Activated CD8-positive, alpha-beta memory T cell treated with anti-CD3 and anti-CD28 coated beads for 36 hours (primary cell): ENCODE measurements at regions not wholly inside any gene's neighbourhood (a gene's known extent, or its start where the extent isn't known, plus 50 kb on each side); places are given as distances from the start of the nearest gene placed in this dataset.

ENCODE experiments used
- CTCF ChIA-PET: fragments of 350-600 bp; sonication (Branson Sonifier 250); formaldehyde crosslinking; loops from one replicate; lab custom pipeline; 2021; ENCODE audit warnings: antibody characterized with exemption; lab: Charles Lee
- POLR2A ChIA-PET: fragments of 350-600 bp; sonication (Branson Sonifier 250); formaldehyde crosslinking; loops from one replicate; lab custom pipeline; 2021; ENCODE audit warnings: antibody characterized with exemption; lab: Charles Lee

DNA sequence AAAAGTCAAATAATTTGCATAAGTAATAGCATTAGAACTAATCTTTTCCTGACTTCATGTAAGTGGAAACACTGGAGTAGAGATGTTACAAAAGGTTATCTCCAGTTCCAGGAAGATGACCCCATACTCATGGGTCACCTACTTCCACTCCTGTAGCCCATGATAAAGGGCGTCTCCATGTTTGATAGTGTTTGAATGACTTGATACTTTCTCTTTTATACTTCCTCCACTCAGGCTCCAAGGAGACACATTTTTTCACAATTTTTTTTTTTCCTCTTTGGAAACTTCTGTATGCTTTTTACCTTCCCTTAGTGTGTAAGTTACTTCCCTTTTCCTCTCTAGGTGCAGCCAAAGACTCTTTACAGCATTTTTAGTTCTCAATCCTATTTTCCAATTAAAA is 382.1 kb upstream of the B3GALT2 start:
- CTCF ChIA-PET = no interaction called here

GRCh38 chr1:193567937-193568336 is 381.5 kb upstream of the B3GALT2 start:
- CTCF ChIA-PET = no interaction called here
- POLR2A ChIA-PET = no interaction called here

More for the DNA sequence above, 382.1 kb upstream of the B3GALT2 start:
- POLR2A ChIA-PET = no interaction called here

GRCh38 chr1:193566735-193567134 is 380.3 kb upstream of the B3GALT2 start:
- POLR2A ChIA-PET = no interaction called here
- CTCF ChIA-PET = no interaction called here

GRCh38 chr1:193565971-193566577 is 379.7 kb upstream of the B3GALT2 start:
- POLR2A ChIA-PET = no interaction called here
- CTCF ChIA-PET = no interaction called here

GRCh38 chr1:193562121-193562520 is 375.7 kb upstream of the B3GALT2 start:
- ChIA-PET CTCF (no interaction called here), POLR2A (no interaction called here)

GRCh38 chr1:193558491-193559028 is 372.1 kb upstream of the B3GALT2 start:
- ChIA-PET CTCF (no interaction called here), POLR2A (no interaction called here)

- POLR2A ChIA-PET = no interaction called here
- CTCF ChIA-PET = no interaction called here
These were observed 369.4 kb upstream of the B3GALT2 start for GRCh38 chr1:193555662-193556441.

GRCh38 chr1:193553564-193553963 is 367.2 kb upstream of the B3GALT2 start:
- POLR2A ChIA-PET = no interaction called here
- CTCF ChIA-PET = no interaction called here

DNA sequence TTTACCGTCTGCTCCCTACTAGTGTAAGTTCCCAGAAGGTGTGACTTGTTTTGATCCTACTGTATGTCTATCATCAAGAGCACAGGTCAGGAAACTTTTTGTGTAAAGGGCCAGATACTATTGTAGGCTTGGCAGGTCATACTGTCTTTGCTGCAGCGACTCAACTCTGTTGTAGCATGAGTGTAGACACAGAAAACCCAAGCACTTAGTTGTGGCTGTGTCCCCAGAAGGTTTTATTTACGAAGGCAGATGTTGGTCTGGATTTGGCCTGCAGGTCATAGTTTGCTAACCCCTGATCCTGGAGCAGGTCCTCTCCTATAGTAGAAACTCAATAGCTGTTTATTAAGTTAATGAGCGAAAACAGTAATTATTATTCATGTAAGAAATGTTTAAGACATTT is 365.9 kb upstream of the B3GALT2 start:
- ChIA-PET CTCF (no interaction called here), POLR2A (no interaction called here)

- ChIA-PET POLR2A (no interaction called here), CTCF (no interaction called here)
These were observed 362.7 kb upstream of the B3GALT2 start for GRCh38 chr1:193549081-193549480.

DNA sequence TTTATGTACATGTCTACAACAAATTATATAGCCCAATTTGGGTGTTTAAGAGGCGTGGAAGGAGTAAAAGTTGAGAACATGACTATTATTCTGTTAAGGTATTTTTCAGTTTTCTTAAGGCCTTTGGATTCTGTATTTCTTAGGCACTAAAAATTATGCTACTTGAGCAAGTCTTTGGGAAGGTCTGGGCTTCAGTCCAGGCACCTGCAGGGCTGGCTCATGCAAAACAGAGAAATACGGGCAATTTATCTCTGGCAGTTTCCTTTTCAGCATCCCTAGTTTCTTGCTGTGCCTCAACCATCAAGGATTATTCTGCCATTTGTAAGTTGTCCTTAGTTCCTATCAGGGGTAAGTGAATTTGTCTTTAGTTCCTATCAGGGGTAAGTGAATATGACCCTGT is 358.8 kb upstream of the B3GALT2 start:
- POLR2A ChIA-PET = no interaction called here
- CTCF ChIA-PET = no interaction called here

- CTCF ChIA-PET = no interaction called here
- POLR2A ChIA-PET = no interaction called here
These were observed 356.8 kb upstream of the B3GALT2 start for GRCh38 chr1:193543259-193543658.

DNA sequence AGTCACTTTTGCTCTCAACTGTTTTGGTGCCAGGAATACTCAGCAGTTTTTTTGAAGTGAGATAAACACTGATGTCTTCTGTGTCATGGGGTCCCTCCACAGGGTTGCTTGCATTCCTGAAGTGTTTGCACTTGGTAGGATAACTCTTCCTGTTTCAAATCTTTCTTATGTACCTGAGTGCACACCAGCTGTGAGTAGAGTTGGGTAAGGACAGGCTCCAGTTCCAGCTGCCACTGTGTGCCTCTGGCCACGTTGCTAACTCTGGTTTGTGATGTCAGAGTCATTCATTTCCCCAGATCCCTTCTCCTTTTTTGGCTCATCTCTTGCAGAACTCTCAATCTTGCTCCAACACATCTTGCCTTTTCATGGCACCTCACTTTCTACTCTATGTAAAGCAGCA is 356.3 kb upstream of the B3GALT2 start:
- CTCF ChIA-PET = no interaction called here
- POLR2A ChIA-PET = no interaction called here

DNA sequence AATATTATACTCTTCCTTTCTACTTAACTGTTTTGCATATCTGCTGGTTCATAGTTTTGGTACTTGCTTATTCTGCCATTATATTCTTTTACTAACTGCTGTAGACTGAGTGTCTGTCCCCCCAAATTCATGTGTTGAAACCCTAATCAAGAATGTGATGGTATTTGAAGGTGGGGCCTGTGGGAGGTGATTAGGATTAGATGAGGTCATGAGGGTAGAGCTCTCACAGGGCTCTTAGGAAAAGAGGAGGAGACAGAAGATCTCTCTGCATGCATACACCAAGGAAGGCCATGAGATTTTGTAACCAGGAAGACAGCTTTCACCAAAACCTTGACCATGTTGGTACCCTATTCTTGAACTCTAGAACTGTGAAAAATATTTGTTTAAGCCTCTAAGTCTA is 354.1 kb upstream of the B3GALT2 start:
- POLR2A ChIA-PET = interaction anchor here (0.6 kb wide), 1 partner anchor 363 kb away, joined by 15 read pairs; no protein-coding TSS in a partner anchor
- CTCF ChIA-PET = interaction anchor here (2.5 kb wide), 1 partner anchor 82 kb away, joined by 6 read pairs; no protein-coding TSS in a partner anchor

DNA sequence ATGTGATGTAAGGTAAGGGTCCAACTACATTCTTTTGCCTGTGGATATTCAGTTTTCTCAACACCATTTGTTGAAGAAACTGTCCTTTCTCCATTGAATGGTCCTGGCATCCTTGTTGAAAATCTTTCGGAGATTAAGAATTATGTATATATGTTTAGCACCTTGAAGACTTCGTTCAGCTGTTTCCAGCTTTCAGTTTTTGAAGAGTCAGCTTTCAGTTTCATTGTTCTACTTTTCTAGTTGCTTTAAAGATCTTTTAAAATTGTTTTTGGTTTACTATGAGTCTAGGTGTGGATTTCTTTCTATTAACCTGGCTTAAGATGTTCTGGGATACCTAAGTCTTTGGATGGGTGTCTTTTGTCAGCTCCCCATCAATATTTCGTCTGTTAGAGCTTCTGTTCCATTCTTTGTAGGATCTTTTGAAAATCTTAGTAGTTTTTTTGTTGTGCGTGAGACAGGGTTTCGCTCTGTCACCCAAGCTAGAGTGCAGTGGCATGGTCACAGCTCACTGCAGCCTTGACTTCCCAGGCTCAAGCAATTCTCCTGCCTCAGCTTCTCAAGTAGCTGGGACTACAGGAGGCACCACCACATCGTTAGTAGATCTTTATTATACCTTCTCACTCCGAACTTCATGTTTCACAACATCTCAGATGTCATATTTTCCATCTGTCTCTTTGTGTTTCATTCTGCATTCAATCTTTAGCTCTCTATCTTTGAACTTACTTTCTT is 353.5 kb upstream of the B3GALT2 start:
- CTCF ChIA-PET = interaction anchor here (2.5 kb wide), 1 partner anchor 82 kb away, joined by 6 read pairs; no protein-coding TSS in a partner anchor
- POLR2A ChIA-PET = interaction anchor here (0.6 kb wide), 1 partner anchor 362 kb away, joined by 3 read pairs; no protein-coding TSS in a partner anchor

DNA sequence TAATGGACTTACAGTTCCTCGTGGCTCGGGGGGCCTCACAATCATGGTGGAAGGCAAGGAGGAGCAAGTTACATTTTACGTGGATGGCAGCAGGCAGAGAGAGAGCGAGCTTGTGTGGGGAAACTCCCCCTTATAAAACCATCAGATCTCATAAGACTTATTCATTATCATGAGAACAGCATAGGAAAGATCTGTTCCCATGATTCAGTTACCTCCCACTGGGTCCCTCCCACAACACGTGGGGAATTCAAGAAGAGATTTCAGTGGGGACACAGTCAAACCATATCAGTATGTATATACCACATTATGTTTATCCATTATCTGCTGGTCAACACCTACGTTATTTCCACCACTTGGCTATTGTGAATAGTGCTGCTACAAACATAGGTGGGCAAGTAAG is 352.3 kb upstream of the B3GALT2 start:
- ChIA-PET CTCF (interaction anchor here (2.5 kb wide), 1 partner anchor 80 kb away, joined by 6 read pairs; no protein-coding TSS in a partner anchor), POLR2A (no interaction called here)

GRCh38 chr1:193538003-193538354 is 351.6 kb upstream of the B3GALT2 start:
- POLR2A ChIA-PET = no interaction called here
- CTCF ChIA-PET = no interaction called here

GRCh38 chr1:193537266-193538002 is 351.0 kb upstream of the B3GALT2 start:
- ChIA-PET CTCF (no interaction called here), POLR2A (no interaction called here)

GRCh38 chr1:193533853-193534252 is 347.4 kb upstream of the B3GALT2 start:
- POLR2A ChIA-PET = no interaction called here
- CTCF ChIA-PET = no interaction called here
